ENCODE measurements at regions not wholly inside any gene's neighbourhood (a gene's known extent, or its start where the extent isn't known, plus 50 kb on each side); places are given as distances from the start of the nearest gene placed in this dataset.
"Not testable (repeated sequence)": the region's sequence is repeated elsewhere in the genome, so short reads cannot be mapped to it uniquely, and the experiment has no call there.

DNA sequence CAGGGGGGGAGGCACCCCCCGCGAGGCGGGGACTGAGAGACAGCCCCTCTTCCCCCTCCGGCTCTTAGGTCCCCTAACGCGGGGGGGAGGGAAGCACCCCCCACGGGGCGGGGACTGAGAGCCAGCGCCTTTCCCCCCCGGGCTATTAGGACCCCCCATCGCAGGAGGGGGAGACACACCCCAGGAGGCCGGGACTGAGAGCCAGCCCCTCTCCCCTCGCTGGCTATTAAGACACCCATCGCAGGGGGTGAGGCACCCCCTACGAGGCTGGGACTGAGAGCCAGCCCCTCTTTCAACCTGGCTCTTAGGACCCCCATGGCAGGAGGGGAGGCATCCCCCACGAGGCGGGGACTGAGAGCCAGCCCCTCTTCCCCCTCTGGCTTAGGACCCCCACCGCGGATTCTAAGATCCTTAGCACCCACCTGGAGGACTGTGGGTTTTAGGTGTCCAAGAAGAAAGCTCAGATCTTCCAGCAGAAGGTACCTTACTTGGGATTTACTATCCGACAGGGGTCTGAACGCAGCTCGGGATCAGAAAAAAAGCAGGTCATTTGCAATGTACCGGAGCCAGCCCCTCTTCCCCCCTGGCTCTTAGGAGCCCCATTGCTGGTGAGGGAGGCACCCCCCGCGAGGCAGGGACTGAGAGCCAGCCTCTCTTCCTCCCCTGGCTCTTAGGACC is 197.8 kb upstream of the PZP start:
- CTCF ChIA-PET = no interaction called here
- no peak overlapping the region for H3K4me3 ChIP-seq (ENCODE audit: low read length)

DNA sequence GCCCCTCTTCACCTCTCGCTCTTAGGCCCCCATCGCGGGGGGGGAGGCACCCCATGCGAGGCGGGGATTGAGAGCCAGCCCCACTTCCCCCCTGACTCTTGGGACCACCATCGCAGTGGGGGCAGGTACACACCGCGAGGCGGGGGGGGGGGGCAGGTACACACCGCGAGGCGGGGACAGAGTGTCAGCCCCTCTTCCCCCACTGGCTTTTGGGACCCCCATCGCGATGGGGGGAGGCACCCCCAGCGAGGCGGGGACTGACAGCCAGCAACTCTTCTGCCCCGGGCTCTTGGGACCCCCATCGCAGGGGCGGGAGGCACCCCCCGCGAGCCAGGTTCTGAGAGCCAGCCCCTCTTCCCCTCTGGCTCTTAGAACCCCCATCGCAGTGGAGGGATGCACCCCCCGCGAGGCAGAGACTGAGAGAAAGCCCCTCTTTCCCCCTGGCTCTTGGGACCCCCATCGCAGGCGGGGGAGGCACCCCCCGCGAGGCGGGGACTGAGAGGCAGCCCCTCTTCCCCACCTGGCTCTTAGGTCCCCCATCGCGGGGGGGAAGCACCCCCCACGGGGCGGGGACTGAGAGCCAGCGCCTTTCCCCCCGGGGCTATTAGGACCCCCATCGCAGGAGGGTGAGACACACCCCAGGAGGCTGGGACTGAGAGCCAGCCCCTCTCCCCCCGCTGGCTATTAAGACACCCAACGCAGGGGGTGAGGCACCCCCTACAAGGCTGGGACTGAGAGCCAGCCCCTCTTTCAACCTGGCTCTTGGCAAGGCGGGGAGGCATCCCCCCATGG is 196.5 kb upstream of the PZP start:
- intact Hi-C loops (cut with DNase I, micrococcal nuclease) = no loop called here
- no peaks in the 10 kb centered on the region for H3K9me3 Mint-ChIP-seq

More for the DNA sequence above, 197.8 kb upstream of the PZP start:
- Histone ChIP-seq H3K9me3 (ENCODE audit: control insufficient read depth in 1 of 2, insufficient read depth in 1 of 2, low read length in 2 of 2) (peaks cover 0 to 12% of the 10 kb centered on the region in 2 experiments), H3K36me3 (ENCODE audit: insufficient read depth, low read length) (no peaks in the 10 kb centered on the region), H3K27ac (ENCODE audit: low read depth in 1 of 2, low read length in 2 of 2) (no peak overlapping the region), H3K4me1 (ENCODE audit: insufficient read depth, low read length) (no peaks in the 10 kb centered on the region), H3K27me3 (ENCODE audit: control insufficient read depth in 1 of 2, insufficient read depth in 2 of 2, low read length in 2 of 2) (no peaks in the 10 kb centered on the region)
- intact Hi-C loops (cut with DNase I, micrococcal nuclease) = no loop called here
- TF ChIP-seq, protein P1, sequence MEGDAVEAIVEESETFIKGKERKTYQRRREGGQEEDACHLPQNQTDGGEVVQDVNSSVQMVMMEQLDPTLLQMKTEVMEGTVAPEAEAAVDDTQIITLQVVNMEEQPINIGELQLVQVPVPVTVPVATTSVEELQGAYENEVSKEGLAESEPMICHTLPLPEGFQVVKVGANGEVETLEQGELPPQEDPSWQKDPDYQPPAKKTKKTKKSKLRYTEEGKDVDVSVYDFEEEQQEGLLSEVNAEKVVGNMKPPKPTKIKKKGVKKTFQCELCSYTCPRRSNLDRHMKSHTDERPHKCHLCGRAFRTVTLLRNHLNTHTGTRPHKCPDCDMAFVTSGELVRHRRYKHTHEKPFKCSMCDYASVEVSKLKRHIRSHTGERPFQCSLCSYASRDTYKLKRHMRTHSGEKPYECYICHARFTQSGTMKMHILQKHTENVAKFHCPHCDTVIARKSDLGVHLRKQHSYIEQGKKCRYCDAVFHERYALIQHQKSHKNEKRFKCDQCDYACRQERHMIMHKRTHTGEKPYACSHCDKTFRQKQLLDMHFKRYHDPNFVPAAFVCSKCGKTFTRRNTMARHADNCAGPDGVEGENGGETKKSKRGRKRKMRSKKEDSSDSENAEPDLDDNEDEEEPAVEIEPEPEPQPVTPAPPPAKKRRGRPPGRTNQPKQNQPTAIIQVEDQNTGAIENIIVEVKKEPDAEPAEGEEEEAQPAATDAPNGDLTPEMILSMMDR (IDR thresholded peaks at IDR 0.05) = no peak
- Mint-ChIP-seq H3K4me1 (ENCODE audit: low read depth) (no peaks in the 10 kb centered on the region), H3K27ac (no peak overlapping the region), H3K36me3 (ENCODE audit: low read depth) (no peaks in the 10 kb centered on the region), H3K27me3 (no peaks in the 10 kb centered on the region), H3K4me3 (peak overlapping the region; percentile 4), H3K9me3 (no peaks in the 10 kb centered on the region)
- POLR2A ChIA-PET = no interaction called here
- DNase-seq (no peak), ATAC-seq (ENCODE audit: poor library complexity) (no peak)

GRCh38 chr12:9404031-9404430 is 195.8 kb upstream of the PZP start:
- H3K4me3 Mint-ChIP-seq = no peak overlapping the region
- TF ChIP-seq, protein P1 (IDR thresholded peaks at IDR 0.05) = no peak
- H3K27me3 Mint-ChIP-seq = no peaks in the 10 kb centered on the region
- H3K36me3 Mint-ChIP-seq (ENCODE audit: low read depth) = peaks cover 4% of the 10 kb centered on the region
- peaks cover 0 to 12% of the 10 kb centered on the region in 2 experiments for H3K9me3 ChIP-seq (ENCODE audit: control insufficient read depth in 1 of 2, insufficient read depth in 1 of 2, low read length in 2 of 2)
- DNase-seq (no peak), ATAC-seq (ENCODE audit: poor library complexity) (no peak)
- no peaks in the 10 kb centered on the region for H3K9me3 Mint-ChIP-seq
- no peaks in the 10 kb centered on the region for H3K4me1 ChIP-seq (ENCODE audit: insufficient read depth, low read length)
- POLR2A ChIA-PET = no interaction called here
- CTCF ChIA-PET = no interaction called here
- no peaks in the 10 kb centered on the region for H3K4me1 Mint-ChIP-seq (ENCODE audit: low read depth)
- intact Hi-C loops (cut with DNase I, micrococcal nuclease) = no loop called here
- H3K27ac Mint-ChIP-seq = no peak overlapping the region
- no peaks in the 10 kb centered on the region for H3K27me3 ChIP-seq (ENCODE audit: control insufficient read depth in 1 of 2, insufficient read depth in 2 of 2, low read length in 2 of 2)
- H3K36me3 ChIP-seq (ENCODE audit: insufficient read depth, low read length) = no peaks in the 10 kb centered on the region
- no peak overlapping the region for H3K4me3 ChIP-seq (ENCODE audit: low read length)
- no peak overlapping the region for H3K27ac ChIP-seq (ENCODE audit: low read depth in 1 of 2, low read length in 2 of 2)

More for the DNA sequence above, 196.5 kb upstream of the PZP start:
- Histone ChIP-seq H3K27me3 (ENCODE audit: control insufficient read depth in 1 of 2, insufficient read depth in 2 of 2, low read length in 2 of 2) (no peaks in the 10 kb centered on the region), H3K9me3 (ENCODE audit: control insufficient read depth in 1 of 2, insufficient read depth in 1 of 2, low read length in 2 of 2) (peaks cover 0 to 12% of the 10 kb centered on the region in 2 experiments), H3K36me3 (ENCODE audit: insufficient read depth, low read length) (no peaks in the 10 kb centered on the region), H3K4me1 (ENCODE audit: insufficient read depth, low read length) (no peaks in the 10 kb centered on the region), H3K27ac (ENCODE audit: low read depth in 1 of 2, low read length in 2 of 2) (no peak overlapping the region), H3K4me3 (ENCODE audit: low read length) (no peak overlapping the region)
- CTCF ChIA-PET = no interaction called here
- Mint-ChIP-seq H3K27ac (no peak overlapping the region), H3K4me3 (no peak overlapping the region), H3K36me3 (ENCODE audit: low read depth) (peaks cover 4% of the 10 kb centered on the region), H3K4me1 (ENCODE audit: low read depth) (no peaks in the 10 kb centered on the region), H3K27me3 (no peaks in the 10 kb centered on the region)
- DNase-seq (peak in 1 of 14 experiments; percentile 33), ATAC-seq (ENCODE audit: poor library complexity) (no peak)
- TF ChIP-seq, protein P1 (IDR thresholded peaks at IDR 0.05) = no peak
- POLR2A ChIA-PET = no interaction called here

GRCh38 chr12:9402432-9403040 is 194.3 kb upstream of the PZP start:
- H3K27me3 ChIP-seq (ENCODE audit: control insufficient read depth in 1 of 2, insufficient read depth in 2 of 2, low read length in 2 of 2); CTCF ChIA-PET; H3K4me3 ChIP-seq (ENCODE audit: low read length); H3K4me1 ChIP-seq (ENCODE audit: insufficient read depth, low read length); H3K27me3 Mint-ChIP-seq; H3K4me3 Mint-ChIP-seq; H3K27ac ChIP-seq (ENCODE audit: low read depth in 1 of 2, low read length in 2 of 2); DNase-seq; H3K27ac Mint-ChIP-seq; POLR2A ChIA-PET; H3K4me1 Mint-ChIP-seq (ENCODE audit: low read depth); H3K36me3 ChIP-seq (ENCODE audit: insufficient read depth, low read length); H3K36me3 Mint-ChIP-seq (ENCODE audit: low read depth); intact Hi-C loops (cut with DNase I, micrococcal nuclease); H3K9me3 Mint-ChIP-seq; ATAC-seq (ENCODE audit: poor library complexity): not testable (repeated sequence)
- peaks cover 0 to 12% of the 10 kb centered on the region in 2 experiments for H3K9me3 ChIP-seq (ENCODE audit: control insufficient read depth in 1 of 2, insufficient read depth in 1 of 2, low read length in 2 of 2)

DNA sequence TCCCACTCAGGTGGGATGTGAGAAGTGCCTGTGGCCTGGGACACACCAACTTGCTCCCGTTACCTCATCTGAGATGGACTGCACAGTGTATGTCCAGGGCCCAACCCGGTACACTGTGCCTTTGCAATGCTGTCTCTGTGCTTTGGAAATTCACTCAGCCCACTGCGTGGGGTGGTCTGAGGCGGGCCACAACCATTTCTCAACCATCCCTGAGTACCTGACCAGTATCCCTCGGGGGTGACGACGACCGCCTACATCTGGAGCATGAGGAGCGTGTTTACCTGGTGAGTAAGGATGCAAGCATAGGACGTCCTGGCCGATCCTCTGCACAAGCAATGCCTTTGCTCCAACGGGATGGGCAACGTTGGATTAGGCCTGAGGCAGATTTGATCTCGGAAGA is 188.2 kb upstream of the PZP start:
- intact Hi-C loops (cut with DNase I, micrococcal nuclease); H3K9me3 ChIP-seq (ENCODE audit: control insufficient read depth in 1 of 2, insufficient read depth in 1 of 2, low read length in 2 of 2); ATAC-seq (ENCODE audit: poor library complexity); DNase-seq; H3K36me3 Mint-ChIP-seq (ENCODE audit: low read depth); H3K27ac ChIP-seq (ENCODE audit: low read depth in 1 of 2, low read length in 2 of 2); H3K4me3 Mint-ChIP-seq; H3K4me1 ChIP-seq (ENCODE audit: insufficient read depth, low read length); H3K9me3 Mint-ChIP-seq; H3K4me3 ChIP-seq (ENCODE audit: low read length); CTCF ChIA-PET; POLR2A ChIA-PET; H3K4me1 Mint-ChIP-seq (ENCODE audit: low read depth); H3K36me3 ChIP-seq (ENCODE audit: insufficient read depth, low read length); H3K27ac Mint-ChIP-seq; H3K27me3 ChIP-seq (ENCODE audit: control insufficient read depth in 1 of 2, insufficient read depth in 2 of 2, low read length in 2 of 2); H3K27me3 Mint-ChIP-seq: not testable (repeated sequence)

Data from CD4-positive, alpha-beta T cell (primary cell).